ENCODE measurements at regions not wholly inside any gene's neighbourhood (a gene's known extent, or its start where the extent isn't known, plus 50 kb on each side); places are given as distances from the start of the nearest gene placed in this dataset.
A peak's percentile ranks its signal among the peaks of the same experiment; 100 is the strongest.

GRCh38 chr1:8084913-8085312 lies 58.8 kb upstream of the ERRFI1 start:
- DNase-seq (no peak), ATAC-seq (no peak)
- intact Hi-C loops (cut with micrococcal nuclease), result no loop called here
- peaks cover 38% of the 10 kb centered on the region for H3K4me1 ChIP-seq (ENCODE audit: insufficient read depth, low read length)
- ChIA-PET POLR2A (ENCODE audit: unreplicated experiment) (no interaction called here), CTCF (no interaction called here)
- no peaks in the 10 kb centered on the region for H3K9me2 ChIP-seq (replicated peaks; ENCODE audit: low read length)
- no peak overlapping the region for H3K4me3 ChIP-seq (ENCODE audit: low read length)
- no peaks in the 10 kb centered on the region for H3K9me3 ChIP-seq (ENCODE audit: low read length)
- peaks cover 5% of the 10 kb centered on the region for H3F3A ChIP-seq (ENCODE audit: low read length, unreplicated experiment)
- H3K36me3 ChIP-seq (ENCODE audit: low read depth, low read length), result no peaks in the 10 kb centered on the region
- no peaks in the 10 kb centered on the region for H3K79me2 ChIP-seq (ENCODE audit: low read length)
- H3K27me3 ChIP-seq (ENCODE audit: low read length), result no peaks in the 10 kb centered on the region
- H2AFZ ChIP-seq (ENCODE audit: low read length), result no peak overlapping the region
- peak overlapping the region; percentile 68; the same call in 1 of the 2 replicates for H3K9ac ChIP-seq (ENCODE audit: low read length)
- no TSS peak for BruUV-seq (replicated peaks)
- peak overlapping the region; percentile 91 for H3K27ac ChIP-seq (ENCODE audit: low read length)
- no peak overlapping the region for H3K4me2 ChIP-seq (ENCODE audit: low read length)
- H4K20me1 ChIP-seq (ENCODE audit: low read length), result no peaks in the 10 kb centered on the region
- TF ChIP-seq, protein P1, sequence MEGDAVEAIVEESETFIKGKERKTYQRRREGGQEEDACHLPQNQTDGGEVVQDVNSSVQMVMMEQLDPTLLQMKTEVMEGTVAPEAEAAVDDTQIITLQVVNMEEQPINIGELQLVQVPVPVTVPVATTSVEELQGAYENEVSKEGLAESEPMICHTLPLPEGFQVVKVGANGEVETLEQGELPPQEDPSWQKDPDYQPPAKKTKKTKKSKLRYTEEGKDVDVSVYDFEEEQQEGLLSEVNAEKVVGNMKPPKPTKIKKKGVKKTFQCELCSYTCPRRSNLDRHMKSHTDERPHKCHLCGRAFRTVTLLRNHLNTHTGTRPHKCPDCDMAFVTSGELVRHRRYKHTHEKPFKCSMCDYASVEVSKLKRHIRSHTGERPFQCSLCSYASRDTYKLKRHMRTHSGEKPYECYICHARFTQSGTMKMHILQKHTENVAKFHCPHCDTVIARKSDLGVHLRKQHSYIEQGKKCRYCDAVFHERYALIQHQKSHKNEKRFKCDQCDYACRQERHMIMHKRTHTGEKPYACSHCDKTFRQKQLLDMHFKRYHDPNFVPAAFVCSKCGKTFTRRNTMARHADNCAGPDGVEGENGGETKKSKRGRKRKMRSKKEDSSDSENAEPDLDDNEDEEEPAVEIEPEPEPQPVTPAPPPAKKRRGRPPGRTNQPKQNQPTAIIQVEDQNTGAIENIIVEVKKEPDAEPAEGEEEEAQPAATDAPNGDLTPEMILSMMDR (conservative IDR thresholded peaks at IDR 0.05; ENCODE audit: low read depth, low read length), result no peak
- TF ChIP-seq EZH2 (IDR thresholded peaks at IDR 0.05; ENCODE audit: low read length, unreplicated experiment) (no peak), EZH2phosphoT487 (IDR thresholded peaks at IDR 0.05; ENCODE audit: borderline replicate concordance, low read length) (no peak)

DNA sequence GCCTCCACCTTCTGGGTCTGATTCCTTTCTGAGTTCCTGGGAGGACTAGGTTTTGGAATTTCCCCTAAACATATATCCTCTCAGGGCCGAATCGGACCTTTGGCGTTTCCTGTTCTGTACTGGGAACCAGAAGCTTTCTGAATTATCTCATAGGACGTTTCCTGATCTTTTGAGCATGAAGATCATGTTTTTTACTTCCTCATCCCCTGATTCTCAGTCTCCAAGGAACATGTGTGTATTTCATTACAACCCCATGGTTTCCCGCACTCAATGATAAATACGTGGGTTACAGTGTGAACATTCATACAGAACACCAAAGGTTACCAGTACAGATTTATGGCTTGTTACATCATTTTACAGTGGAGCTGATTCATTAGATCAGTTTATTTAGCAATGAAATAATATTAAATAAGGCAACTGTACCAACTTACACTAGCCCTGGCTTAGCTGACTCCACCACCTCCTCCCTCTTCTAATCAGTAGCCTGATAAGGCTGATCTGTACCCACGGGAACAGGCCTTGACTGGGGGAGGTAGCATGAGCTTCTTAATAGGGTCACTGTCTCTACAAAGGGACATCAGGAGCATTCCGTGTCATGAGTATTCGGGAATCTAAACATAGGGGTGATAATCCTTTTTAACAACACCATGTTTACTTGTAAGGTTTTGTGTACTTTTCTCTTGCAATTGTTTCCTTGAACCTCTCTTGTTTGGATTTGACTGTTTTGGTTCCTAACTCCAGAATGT lies 57.8 kb upstream of the ERRFI1 start:
- peaks cover 30% of the 10 kb centered on the region for H3K4me1 ChIP-seq (ENCODE audit: insufficient read depth, low read length)
- POLR2A ChIA-PET (ENCODE audit: unreplicated experiment), result interaction anchor here (0.5 to 1.0 kb wide), 5 partner anchors 23 to 66 kb away, joined by 3 to 5 read pairs (median 3); no protein-coding TSS in a partner anchor
- H3K36me3 ChIP-seq (ENCODE audit: low read depth, low read length), result no peaks in the 10 kb centered on the region
- TF ChIP-seq EZH2phosphoT487 (IDR thresholded peaks at IDR 0.05; ENCODE audit: borderline replicate concordance, low read length) (no peak), EZH2 (IDR thresholded peaks at IDR 0.05; ENCODE audit: low read length, unreplicated experiment) (no peak)
- TF ChIP-seq, protein P1 (conservative IDR thresholded peaks at IDR 0.05; ENCODE audit: low read depth, low read length), result no peak
- CTCF ChIA-PET, result no interaction called here
- no TSS peak for BruUV-seq (replicated peaks)
- H4K20me1 ChIP-seq (ENCODE audit: low read length), result no peaks in the 10 kb centered on the region
- intact Hi-C loops (cut with micrococcal nuclease), result no loop called here
- ATAC-seq (peak; percentile 82), DNase-seq (peak; percentile 68)
- peak overlapping the region; percentile 46; the same call in 1 of the 2 replicates for H2AFZ ChIP-seq (ENCODE audit: low read length)
- H3K9me2 ChIP-seq (replicated peaks; ENCODE audit: low read length), result no peaks in the 10 kb centered on the region
- no peaks in the 10 kb centered on the region for H3K27me3 ChIP-seq (ENCODE audit: low read length)
- H3K9ac ChIP-seq (ENCODE audit: low read length), result peak overlapping the region; percentile 68
- H3K4me2 ChIP-seq (ENCODE audit: low read length), result peak overlapping the region; percentile 35
- H3K79me2 ChIP-seq (ENCODE audit: low read length), result no peaks in the 10 kb centered on the region
- no peaks in the 10 kb centered on the region for H3K9me3 ChIP-seq (ENCODE audit: low read length)
- no peak overlapping the region; the same call in 1 of the 2 replicates for H3K4me3 ChIP-seq (ENCODE audit: low read length)
- no peaks in the 10 kb centered on the region for H3F3A ChIP-seq (ENCODE audit: low read length, unreplicated experiment)
- H3K27ac ChIP-seq (ENCODE audit: low read length), result peak overlapping the region; percentile 91

DNA sequence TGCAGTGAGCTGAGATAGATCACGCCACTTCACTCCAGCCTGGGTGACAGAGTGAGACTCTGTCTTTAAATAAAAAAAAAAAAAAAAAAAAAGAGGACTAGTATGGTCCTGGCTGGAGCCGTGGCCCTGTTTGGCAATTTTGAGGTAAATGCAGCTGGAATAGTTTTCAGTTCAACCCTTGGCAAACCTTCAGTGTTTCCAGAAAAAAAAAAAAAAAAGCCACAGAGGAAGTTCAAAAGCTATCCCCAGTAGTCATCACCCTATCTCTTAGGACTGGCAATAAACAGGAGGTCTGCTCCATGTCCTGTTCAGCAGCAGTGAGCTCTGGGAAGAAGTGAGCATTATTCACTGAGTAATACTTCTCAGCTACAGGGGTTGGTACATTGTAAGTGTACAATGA lies 56.8 kb upstream of the ERRFI1 start:
- no peak for TF ChIP-seq EZH2phosphoT487 (IDR thresholded peaks at IDR 0.05; ENCODE audit: borderline replicate concordance, low read length)
- TF ChIP-seq, protein P1 (conservative IDR thresholded peaks at IDR 0.05; ENCODE audit: low read depth, low read length), result no peak
- no peak for TF ChIP-seq EZH2 (IDR thresholded peaks at IDR 0.05; ENCODE audit: low read length, unreplicated experiment)
- POLR2A ChIA-PET (ENCODE audit: unreplicated experiment), result interaction anchor here (0.5 to 1.0 kb wide), 5 partner anchors 56 to 239 kb away, joined by 3 to 18 read pairs (median 10); no protein-coding TSS in a partner anchor
- DNase-seq (peak; percentile 41), ATAC-seq (peak; percentile 35; the same call in 1 of the 2 replicates)
- BruUV-seq (replicated peaks), result no TSS peak
- no peak overlapping the region for H2AFZ ChIP-seq (ENCODE audit: low read length)
- no peaks in the 10 kb centered on the region for H3K27me3 ChIP-seq (ENCODE audit: low read length)
- no peak overlapping the region for H3K4me2 ChIP-seq (ENCODE audit: low read length)
- H3K4me3 ChIP-seq (ENCODE audit: low read length), result no peak overlapping the region
- H3K79me2 ChIP-seq (ENCODE audit: low read length), result no peaks in the 10 kb centered on the region
- no peaks in the 10 kb centered on the region for H3K9me2 ChIP-seq (replicated peaks; ENCODE audit: low read length)
- intact Hi-C loops (cut with micrococcal nuclease), result no loop called here
- peaks cover under 1% of the 10 kb centered on the region for H3F3A ChIP-seq (ENCODE audit: low read length, unreplicated experiment)
- H3K9ac ChIP-seq (ENCODE audit: low read length), result peak overlapping the region; percentile 68
- CTCF ChIA-PET, result interaction anchor here (0.6 to 0.7 kb wide), 2 partner anchors 231 to 504 kb away, joined by 9 to 10 read pairs; no protein-coding TSS in a partner anchor
- H3K9me3 ChIP-seq (ENCODE audit: low read length), result no peaks in the 10 kb centered on the region
- H3K4me1 ChIP-seq (ENCODE audit: insufficient read depth, low read length), result peaks cover 35% of the 10 kb centered on the region
- H3K27ac ChIP-seq (ENCODE audit: low read length), result peak overlapping the region; percentile 91
- H3K36me3 ChIP-seq (ENCODE audit: low read depth, low read length), result no peaks in the 10 kb centered on the region
- H4K20me1 ChIP-seq (ENCODE audit: low read length), result no peaks in the 10 kb centered on the region
